Neutrophil (primary cell): ENCODE measurements at regions not wholly inside any gene's neighbourhood (a gene's known extent, or its start where the extent isn't known, plus 50 kb on each side); places are given as distances from the start of the nearest gene placed in this dataset.

Experiments used
- H3K27ac ChIP-seq: fragments of 200-600 bp; sonication (generic); 2 replicates; pipeline ENCODE4 v1.5.1; 2016; ENCODE audit warnings: mild to moderate bottlenecking, moderate library complexity
- H3K27me3 ChIP-seq: fragments of 200-600 bp; sonication (generic); 2 replicates; pipeline ENCODE4 v1.6.0; 2016; ENCODE audit warnings: mild to moderate bottlenecking
- H3K36me3 ChIP-seq: fragments of 200-600 bp; sonication (generic); 2 replicates; pipeline ENCODE4 v1.5.1; 2017
- H3K4me1 ChIP-seq, 2 experiments: fragments of 200-600 bp in 1 of 2; sonication (generic) in 1 of 2; 1 replicate in 1 of 2; 2 replicates in 1 of 2; pipeline versions ENCODE4 v1.5.1 to v1.6.1; 2013 to 2016; ENCODE audit warnings: low read depth in 1 of 2, low read length in 1 of 2, mild to moderate bottlenecking in 1 of 2, moderate library complexity in 1 of 2; ENCODE audit not compliant: control insufficient read depth in 1 of 2, insufficient read depth in 1 of 2
- H3K4me3 ChIP-seq, 2 experiments: fragments of 200-600 bp in 1 of 2; sonication (generic) in 1 of 2; 1 replicate in 1 of 2; 2 replicates in 1 of 2; pipeline ENCODE4 v1.5.1; 2013 to 2016; ENCODE audit warnings: low read depth in 1 of 2, low read length in 1 of 2, mild to moderate bottlenecking in 1 of 2, moderate library complexity in 1 of 2
- H3K9me3 ChIP-seq: fragments of 200-600 bp; sonication (generic); 2 replicates; pipeline ENCODE4 v1.5.1; 2016
- TF ChIP-seq, protein P1 (sequence below): fragments of 200-600 bp; sonication (generic); IDR thresholded peaks from 2 replicates; pipeline ENCODE4 v1.5.1; 2016; ENCODE audit warnings: antibody characterized with exemption

DNA sequence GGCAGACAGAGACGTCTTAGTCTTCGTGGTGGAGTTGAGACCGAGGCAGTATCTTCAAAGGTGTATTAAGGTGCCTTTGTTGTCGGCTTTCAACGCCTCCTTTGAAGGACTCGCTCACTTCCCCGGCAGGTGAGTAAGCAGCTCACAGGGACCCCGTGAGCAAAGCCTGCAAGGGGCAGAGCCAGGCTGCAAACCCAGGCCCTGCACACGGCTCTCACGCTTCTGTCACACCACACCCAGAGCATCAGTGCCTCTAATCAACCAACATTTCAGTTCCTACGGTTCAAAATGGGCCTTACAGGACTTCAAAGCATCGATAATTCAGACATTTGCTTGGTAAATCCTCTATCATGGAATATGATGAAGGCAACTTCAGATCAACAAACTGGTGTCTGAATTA is 64.8 kb upstream of the INSIG1 start:
- Histone ChIP-seq H3K27me3 (no peaks in the 10 kb centered on the region), H3K36me3 (no peaks in the 10 kb centered on the region), H3K27ac (no peak overlapping the region), H3K4me1 (no peaks in the 10 kb centered on the region), H3K4me3 (no peak overlapping the region), H3K9me3 (no peaks in the 10 kb centered on the region)
- TF ChIP-seq, protein P1, sequence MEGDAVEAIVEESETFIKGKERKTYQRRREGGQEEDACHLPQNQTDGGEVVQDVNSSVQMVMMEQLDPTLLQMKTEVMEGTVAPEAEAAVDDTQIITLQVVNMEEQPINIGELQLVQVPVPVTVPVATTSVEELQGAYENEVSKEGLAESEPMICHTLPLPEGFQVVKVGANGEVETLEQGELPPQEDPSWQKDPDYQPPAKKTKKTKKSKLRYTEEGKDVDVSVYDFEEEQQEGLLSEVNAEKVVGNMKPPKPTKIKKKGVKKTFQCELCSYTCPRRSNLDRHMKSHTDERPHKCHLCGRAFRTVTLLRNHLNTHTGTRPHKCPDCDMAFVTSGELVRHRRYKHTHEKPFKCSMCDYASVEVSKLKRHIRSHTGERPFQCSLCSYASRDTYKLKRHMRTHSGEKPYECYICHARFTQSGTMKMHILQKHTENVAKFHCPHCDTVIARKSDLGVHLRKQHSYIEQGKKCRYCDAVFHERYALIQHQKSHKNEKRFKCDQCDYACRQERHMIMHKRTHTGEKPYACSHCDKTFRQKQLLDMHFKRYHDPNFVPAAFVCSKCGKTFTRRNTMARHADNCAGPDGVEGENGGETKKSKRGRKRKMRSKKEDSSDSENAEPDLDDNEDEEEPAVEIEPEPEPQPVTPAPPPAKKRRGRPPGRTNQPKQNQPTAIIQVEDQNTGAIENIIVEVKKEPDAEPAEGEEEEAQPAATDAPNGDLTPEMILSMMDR = no peak

DNA sequence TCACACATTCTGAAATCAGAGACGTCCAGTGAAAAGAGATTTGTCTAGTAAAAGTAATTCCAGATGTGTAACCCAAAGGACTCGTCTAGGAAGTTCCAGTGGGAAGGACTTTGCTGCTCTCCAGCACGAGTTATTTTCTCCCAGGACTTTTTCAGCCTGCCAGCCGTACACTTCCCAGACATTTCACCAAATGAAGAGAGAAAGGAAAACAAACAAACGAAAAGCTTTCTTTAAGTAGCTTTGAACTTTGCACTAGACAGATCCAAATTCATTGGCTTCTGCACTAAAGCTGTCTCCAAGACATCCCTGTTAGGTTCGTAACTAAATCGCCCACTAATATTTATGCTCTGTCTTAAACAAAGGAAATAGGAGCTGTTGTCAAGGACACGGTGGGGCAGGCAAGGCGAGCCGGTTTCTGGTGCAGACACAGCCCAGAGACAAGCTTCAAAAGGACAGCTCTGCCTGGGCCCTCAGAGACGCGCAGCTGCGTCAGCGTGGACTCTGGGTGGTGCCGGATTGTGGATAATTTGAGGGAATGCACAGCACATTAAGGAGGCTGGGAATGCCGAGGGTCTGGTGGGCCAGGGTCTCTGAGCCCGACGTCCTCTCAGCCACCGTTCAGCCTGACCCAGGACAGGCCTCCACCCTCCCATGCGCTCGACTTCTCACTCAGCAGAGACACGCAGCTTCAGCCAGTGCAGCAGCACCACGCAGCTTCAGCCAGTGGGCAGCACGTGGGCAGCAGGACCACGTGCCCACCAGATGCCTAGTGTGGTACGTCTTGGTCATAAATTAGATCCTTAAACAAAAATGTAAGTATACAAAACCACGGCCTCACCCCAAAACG is 64.1 kb upstream of the INSIG1 start:
- no peaks in the 10 kb centered on the region for H3K9me3 ChIP-seq

DNA sequence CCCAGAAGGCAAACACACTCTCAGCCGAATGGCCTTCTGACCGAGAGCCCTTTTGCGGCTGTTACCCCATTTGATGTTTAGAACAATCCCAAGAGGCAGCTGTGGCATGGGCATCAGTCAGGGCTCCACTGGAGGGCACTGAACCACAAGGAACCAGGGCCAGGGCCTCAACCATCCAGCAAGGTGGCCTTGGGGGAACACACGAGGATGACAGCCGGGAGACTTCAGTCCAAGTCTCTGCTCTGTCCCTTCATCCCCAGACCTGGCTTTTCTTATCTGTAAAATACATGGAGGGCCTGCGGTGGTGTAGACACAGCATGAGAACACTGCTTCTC is 63.6 kb upstream of the INSIG1 start:
- H3K4me3 ChIP-seq = no peak overlapping the region
- no peaks in the 10 kb centered on the region for H3K9me3 ChIP-seq
- no peaks in the 10 kb centered on the region for H3K4me1 ChIP-seq
- no peak overlapping the region for H3K27ac ChIP-seq
- TF ChIP-seq, protein P1 = no peak
- no peaks in the 10 kb centered on the region for H3K36me3 ChIP-seq
- H3K27me3 ChIP-seq = peaks cover 10% of the 10 kb centered on the region

More for the DNA sequence above, 64.1 kb upstream of the INSIG1 start:
- H3K4me1 ChIP-seq = no peaks in the 10 kb centered on the region
- no peak overlapping the region for H3K4me3 ChIP-seq
- TF ChIP-seq, protein P1 = no peak
- H3K27me3 ChIP-seq = peaks cover 4% of the 10 kb centered on the region
- no peaks in the 10 kb centered on the region for H3K36me3 ChIP-seq
- no peak overlapping the region for H3K27ac ChIP-seq

DNA sequence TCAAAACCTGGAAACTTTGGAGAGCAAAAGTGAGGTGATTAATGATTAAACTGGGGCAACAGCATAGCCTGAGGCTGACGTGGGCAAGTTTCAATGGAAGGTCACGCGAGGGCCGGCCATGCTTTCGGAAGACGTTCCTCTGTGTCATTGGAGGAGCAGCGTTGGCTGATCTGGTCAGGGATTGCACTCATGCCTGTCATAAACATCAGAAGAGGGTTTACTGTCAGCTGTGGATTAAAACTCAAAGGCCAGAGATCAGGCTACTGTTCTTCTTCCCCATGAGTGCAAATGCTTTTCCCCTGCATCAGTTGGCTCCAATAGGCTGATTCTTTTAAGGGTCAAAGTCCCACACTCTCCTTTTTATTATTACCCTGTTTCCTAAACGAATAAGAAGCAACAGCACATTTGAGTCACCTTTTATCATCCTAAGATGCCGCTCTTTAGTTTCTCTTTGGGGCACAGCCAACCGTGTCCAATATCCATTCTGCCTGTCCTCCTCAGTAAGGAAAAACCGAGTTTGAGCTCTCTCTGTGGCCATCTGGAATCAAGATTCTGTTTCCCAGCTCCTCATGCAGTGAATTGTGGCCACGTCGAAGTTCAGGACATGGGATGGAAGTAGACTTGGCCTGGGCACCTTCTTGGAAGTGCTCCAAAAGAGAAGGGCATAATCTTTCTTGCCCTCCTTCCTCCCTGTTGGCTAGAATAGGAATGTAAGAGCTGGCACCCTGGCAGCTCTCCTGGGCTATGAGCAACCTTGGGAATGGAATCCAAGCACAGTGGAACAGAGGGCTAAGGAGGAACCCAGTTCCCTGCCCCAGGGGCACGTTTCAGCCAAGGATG is 62.5 kb upstream of the INSIG1 start:
- Histone ChIP-seq H3K4me1 (no peaks in the 10 kb centered on the region), H3K27me3 (peaks cover 20% of the 10 kb centered on the region), H3K4me3 (no peak overlapping the region), H3K9me3 (no peaks in the 10 kb centered on the region), H3K36me3 (no peaks in the 10 kb centered on the region), H3K27ac (no peak overlapping the region)
- TF ChIP-seq, protein P1 = no peak

DNA sequence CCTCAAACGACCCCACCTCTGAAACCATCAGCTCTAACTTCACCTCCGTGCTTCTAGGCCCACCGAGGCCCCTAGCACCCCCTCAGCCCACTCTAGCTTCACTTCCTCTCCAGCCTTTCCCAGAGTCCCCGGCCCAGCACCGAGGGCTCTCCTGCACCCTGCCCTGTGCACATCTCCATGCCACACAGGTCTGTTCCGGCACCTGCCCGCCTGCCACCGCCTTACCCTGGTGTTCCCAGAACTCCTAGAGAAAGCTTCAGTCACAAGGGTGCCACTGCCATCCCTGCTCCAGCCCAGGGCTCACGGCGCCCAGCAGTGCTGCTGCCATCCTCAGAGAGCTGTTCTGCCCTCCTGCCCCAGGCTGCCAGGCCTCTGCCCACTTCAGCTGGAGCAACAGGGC is 61.3 kb upstream of the INSIG1 start:
- Histone ChIP-seq H3K4me1 (no peaks in the 10 kb centered on the region), H3K27ac (no peak overlapping the region), H3K27me3 (peaks cover 23% of the 10 kb centered on the region), H3K9me3 (no peaks in the 10 kb centered on the region), H3K4me3 (no peak overlapping the region), H3K36me3 (no peaks in the 10 kb centered on the region)
- TF ChIP-seq, protein P1 = no peak
